ENCODE measurements at regions not wholly inside any gene's neighbourhood (a gene's known extent, or its start where the extent isn't known, plus 50 kb on each side); places are given as distances from the start of the nearest gene placed in this dataset.
A peak's percentile ranks its signal among the peaks of the same experiment; 100 is the strongest.
"Not testable (repeated sequence)": the region's sequence is repeated elsewhere in the genome, so short reads cannot be mapped to it uniquely, and the experiment has no call there.

DNA sequence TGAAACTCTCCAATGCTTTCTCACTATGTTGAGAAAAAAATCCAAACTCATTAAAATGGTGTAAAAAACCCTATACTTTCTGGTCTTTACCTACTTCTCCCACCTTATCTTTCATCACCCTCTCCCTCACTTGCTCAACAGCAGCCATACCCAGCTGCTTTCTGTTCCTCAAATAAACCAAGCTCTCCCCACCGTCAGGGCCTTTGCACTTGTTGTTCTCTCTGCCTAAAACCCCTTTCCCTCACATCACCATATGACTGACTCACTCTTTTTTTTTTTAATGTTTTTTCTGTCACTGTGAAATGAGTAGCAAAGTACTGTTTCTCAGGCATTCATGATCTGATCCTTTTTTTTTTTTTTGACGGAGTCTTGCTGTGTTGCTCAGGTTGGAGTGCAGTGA is 122.3 kb upstream of the TMEM164 start:
- no peak for DNase-seq

DNA sequence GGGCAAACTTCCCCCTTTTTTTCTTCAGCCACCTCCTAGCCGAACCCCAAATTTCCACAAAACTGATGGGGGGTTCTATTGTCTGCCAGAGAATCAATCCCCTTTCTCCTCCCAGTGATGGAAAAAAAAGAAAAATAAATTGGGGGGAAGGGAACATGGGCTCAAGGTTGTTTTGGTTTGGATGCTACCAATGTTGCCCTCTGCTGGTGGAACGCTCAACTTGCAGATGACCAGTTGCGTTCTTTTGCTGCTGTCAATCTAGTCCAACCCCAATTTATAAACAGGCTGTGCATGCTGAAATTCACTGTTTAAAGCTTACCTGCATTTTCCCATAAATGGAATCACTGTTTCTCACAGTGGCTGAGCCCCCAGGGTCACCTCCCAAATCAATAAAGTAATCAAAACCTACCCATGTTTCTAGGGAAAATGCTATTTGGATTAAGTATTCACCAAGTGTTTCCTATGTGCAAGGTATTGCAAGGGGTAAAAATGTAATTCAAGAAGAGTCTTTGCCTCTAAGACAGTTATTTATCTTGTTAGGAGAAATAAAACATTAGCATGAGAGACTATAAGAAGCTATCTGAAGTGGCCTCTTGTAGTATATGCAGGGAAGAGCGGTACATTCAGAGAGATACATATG is 116.7 kb upstream of the TMEM164 start:
- DNase-seq = peak; percentile 2

GRCh38 chrX:109889289-109890006 is 113.5 kb upstream of the TMEM164 start:
- DNase-seq = no peak

GRCh38 chrX:109890300-109890699 is 112.6 kb upstream of the TMEM164 start:
- no peak for DNase-seq

GRCh38 chrX:109890910-109891502 is 111.9 kb upstream of the TMEM164 start:
- DNase-seq = peak; percentile 42

DNA sequence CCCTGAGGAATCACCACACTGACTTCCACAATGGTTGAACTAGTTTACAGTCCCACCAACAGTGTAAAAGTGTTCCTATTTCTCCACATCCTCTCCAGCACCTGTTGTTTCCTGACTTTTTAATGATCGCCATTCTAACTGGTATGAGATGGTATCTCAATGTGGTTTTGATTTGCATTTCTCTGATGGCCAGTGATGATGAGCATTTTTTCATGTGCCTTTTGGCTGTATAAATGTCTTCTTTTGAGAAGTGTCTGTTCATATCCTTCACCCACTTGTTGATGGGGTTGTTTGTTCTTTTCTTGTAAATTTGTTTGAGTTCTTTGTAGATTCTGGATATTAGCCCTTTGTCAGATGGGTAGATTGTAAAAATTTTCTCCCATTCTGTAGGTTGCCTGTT is 106.9 kb upstream of the TMEM164 start:
- not testable (repeated sequence) for DNase-seq

GRCh38 chrX:109902665-109903064 is 100.2 kb upstream of the TMEM164 start:
- no peak for DNase-seq

- no peak for DNase-seq
Measured at GRCh38 chrX:109911046-109911445, 91.9 kb upstream of the TMEM164 start.

DNA sequence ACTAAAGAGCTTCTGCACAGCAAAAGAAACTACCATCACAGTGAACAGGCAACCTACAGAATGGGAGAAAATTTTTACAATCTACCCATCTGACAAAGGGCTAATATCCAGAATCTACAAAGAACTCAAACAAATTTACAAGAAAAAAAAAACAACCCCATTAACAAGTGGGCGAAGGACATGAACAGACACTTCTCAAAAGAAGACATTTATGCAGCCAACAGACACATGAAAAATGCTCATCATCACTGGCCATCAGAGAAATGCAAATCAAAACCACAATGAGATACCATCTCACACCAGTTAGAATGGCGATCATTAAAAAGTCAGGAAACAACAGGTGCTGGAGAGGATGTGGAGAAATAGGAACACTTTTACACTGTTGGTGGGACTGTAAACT is 89.9 kb upstream of the TMEM164 start:
- not testable (repeated sequence) for DNase-seq

GRCh38 chrX:109914114-109914849 is 88.6 kb upstream of the TMEM164 start:
- no peak for DNase-seq

DNA sequence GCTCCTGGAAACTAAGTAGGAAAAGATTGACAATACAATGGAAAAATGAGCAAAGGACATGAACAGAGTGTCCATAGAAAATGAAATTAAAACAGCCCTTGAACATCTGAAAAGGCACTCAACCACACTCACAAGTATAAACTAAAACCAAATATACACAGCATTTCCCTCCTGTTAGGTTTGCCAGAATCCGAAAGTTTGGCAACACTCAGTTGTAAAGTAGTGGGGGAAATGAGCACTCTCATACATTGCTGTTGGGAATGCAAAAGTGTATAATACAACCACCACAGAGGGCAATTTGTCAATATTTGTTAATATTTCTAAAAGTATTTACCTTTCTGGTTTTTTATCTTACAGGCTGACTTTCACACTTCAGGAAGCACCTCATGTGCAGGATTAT is 84.2 kb upstream of the TMEM164 start:
- DNase-seq = no peak

DNA sequence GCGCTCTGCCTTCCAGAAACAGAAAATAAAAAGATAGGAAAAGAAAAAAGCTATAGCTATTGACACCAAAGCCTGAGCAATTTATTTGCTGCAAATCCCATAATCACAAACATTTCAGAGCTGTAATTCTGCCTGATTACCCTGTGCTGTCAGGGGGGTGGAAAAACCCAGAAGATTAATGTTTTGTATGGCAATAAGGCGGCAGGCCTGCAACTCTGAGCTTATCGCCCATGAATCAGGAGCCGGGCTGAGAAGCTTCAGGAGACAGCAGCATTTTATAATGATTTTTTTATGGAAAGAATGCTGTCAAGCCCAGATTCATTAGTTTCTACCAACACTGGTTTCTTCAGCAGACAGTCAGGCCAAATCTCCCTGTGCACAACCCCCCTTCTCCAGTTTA is 82.6 kb upstream of the TMEM164 start:
- no peak for DNase-seq

GRCh38 chrX:109920868-109921267 is 82.0 kb upstream of the TMEM164 start:
- DNase-seq = no peak

DNA sequence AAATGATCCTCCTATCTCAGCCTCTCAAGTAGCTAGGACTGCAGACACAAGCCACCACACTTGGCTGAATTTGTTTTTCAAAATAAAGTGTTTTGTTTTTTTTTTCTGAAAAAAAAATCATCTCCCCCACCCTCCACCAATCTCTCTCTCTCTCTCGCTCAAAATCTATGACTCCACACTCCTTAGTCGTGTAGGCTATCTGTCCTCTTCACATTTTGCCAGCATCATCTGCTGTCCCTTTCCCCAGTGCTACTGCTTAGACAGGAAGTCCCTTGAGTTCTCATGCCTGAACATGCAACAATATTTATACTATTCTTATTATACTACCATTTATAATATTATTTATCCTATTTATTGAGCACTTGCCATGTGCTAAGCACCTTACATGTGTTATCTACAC is 80.7 kb upstream of the TMEM164 start:
- no peak for DNase-seq

DNA sequence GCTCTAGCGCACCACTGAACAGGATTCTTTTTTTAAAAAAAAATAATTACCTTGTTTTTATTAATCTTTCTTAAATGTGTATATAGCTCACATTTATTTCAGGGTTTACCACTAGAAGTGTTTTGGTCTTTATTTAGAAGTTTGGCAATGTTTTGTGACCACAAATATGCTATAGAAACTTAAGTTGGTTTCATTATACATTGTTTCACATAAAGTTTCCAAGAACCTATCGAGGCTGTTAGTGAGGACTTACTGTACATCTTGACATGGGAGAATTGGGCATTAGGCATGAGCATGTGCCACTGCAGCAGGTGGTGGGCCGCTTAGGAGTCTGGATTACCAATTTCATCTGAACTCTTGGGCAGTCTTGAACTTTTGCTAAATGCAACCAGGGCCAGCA is 77.9 kb upstream of the TMEM164 start:
- DNase-seq = not testable (repeated sequence)

DNA sequence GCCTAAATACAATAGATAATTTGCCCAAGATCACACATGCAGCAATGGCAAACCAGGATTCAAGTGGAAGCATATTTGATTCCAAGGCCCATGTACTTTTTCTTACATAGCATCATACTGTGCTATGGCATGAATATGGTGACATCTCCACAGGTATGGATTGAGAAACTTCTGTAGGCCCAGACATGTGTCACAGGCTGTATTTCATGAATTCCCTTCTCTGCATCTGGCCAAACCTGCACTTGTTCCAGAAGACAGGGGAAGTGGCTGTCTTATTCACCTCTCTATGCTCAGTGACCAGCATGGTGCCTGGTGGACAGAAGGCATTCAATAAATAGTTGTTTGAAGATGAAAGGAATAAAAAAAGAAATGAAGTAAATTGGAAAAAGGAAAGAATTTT is 77.3 kb upstream of the TMEM164 start:
- DNase-seq = no peak

GRCh38 chrX:109926118-109926517 is 76.8 kb upstream of the TMEM164 start:
- no peak for DNase-seq

GRCh38 chrX:109926743-109927662 is 75.9 kb upstream of the TMEM164 start:
- DNase-seq = no peak

DNA sequence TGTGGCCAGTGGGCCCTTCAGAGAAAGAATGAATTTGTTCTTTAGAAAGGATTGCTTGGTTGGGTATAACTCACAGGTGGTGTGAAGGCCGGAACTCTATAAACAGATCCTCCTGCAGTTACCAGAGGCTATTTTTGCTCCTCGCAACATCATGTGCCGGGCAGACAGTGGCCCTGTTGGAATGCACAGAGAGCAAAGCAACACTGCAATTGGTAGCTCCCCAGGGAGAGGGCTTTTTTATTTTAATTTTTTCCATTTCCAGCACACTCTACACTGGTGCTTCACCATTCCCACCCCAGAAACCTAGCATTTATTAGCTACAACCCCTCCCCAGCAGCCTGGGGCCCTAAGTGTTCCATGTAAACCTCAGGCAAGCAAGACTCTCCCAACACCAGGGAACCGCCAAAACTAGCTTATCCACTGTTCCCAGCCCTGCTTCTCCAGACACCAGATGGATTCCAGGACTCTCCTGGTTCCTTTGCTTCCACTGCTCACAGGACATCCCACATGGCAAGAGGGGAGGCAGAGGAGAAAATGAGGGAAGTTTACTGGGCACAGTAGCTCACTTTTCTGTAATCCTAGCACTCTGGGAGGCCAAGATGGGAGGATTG is 75.1 kb upstream of the TMEM164 start:
- no peak for DNase-seq

DNA sequence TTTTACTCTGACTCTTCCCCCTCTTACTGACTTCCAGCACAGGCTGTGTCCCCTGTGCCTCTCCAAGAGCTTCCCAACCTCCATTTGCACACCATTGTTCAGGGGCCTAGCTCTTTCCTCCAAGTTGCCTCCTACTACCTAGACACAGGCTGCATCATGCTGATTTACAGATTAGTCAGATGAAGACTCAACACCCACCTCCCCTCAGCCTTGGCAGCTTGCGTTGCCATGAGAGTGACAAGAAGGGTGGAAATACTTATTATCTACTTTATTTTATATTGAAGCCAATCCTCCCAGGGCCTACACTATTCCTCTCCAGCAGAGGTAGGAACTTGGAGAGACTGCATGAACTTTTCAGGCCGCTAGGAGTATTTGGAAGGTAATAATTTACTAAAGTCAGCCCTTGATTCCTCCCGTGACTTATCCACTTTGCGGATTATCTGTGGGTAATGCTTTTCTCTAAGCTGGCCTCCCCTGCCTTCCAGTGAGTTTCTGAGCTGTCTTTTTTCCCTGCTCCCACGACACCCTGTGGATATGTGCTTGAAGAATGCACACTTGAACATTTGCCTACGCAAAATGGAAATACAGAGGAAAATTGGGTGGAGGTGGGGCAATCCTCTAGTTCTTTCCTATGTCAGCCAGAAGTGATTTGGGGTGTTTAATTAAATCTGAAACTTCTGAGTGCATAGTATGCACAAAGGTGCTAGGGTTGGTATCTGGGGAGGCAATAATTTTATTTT is 74.1 kb upstream of the TMEM164 start:
- DNase-seq = no peak

DNA sequence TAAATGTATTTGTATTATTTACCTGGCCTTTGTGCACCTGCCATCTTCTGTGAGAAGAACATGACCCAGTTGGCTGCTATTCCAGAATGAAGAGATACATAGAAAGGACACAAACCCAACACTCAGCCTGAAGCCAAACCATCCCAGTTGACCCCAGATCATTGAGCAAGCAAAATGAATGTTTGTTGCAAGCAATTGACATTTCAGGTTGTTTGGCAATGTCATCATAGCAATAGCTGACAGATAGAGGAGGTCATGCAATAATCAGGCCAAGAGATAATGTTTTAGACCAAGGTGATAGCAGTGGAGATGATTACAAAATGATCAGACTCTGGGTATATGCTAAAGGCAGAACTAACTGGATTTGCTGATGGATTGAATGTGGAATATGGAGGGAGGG is 71.2 kb upstream of the TMEM164 start:
- DNase-seq = no peak

All from NCI-H524 treated with DMSO at 0.1 percent for 48 hours (cell line).